Progenitor cell of endocrine pancreas (in vitro differentiated cells): ENCODE measurements at regions not wholly inside any gene's neighbourhood (a gene's known extent, or its start where the extent isn't known, plus 50 kb on each side); places are given as distances from the start of the nearest gene placed in this dataset.
"Not testable (repeated sequence)": the region's sequence is repeated elsewhere in the genome, so short reads cannot be mapped to it uniquely, and the experiment has no call there.

Experiments
- DNase-seq: peaks from one replicate; pipeline ENCODE4 v3.0.0; 2021; ENCODE audit warnings: low spot score; ENCODE audit not compliant: unreplicated experiment
- H3K27ac Mint-ChIP-seq: 2 replicates; pipeline ENCODE4 v1.8.0; 2021; ENCODE audit warnings: mild to moderate bottlenecking, moderate library complexity, mixed read lengths
- H3K27me3 Mint-ChIP-seq: 2 replicates; pipeline ENCODE4 v1.8.0; 2021; ENCODE audit warnings: mixed read lengths
- H3K36me3 Mint-ChIP-seq: 2 replicates; pipeline ENCODE4 v1.8.0; 2022; ENCODE audit warnings: mixed read lengths; ENCODE audit not compliant: insufficient read depth
- H3K4me1 Mint-ChIP-seq: 2 replicates; pipeline ENCODE4 v1.8.0; 2021; ENCODE audit warnings: low read depth, mixed read lengths
- H3K4me3 Mint-ChIP-seq: 2 replicates; pipeline ENCODE4 v1.8.0; 2021; ENCODE audit warnings: low read depth, mild to moderate bottlenecking, moderate library complexity, mixed read lengths
- H3K9me3 Mint-ChIP-seq: 2 replicates; pipeline ENCODE4 v1.8.0; 2021; ENCODE audit warnings: low read depth, mixed read lengths
- TF ChIP-seq, protein P1 (sequence below): fragments of 200-600 bp; sonication (generic); IDR thresholded peaks from one replicate; pipeline ENCODE4 v1.5.0; 2021; ENCODE audit warnings: antibody characterized with exemption, mild to moderate bottlenecking; ENCODE audit not compliant: unreplicated experiment

- H3K27me3 Mint-ChIP-seq = no peaks in the 10 kb centered on the region
- H3K4me1 Mint-ChIP-seq = no peaks in the 10 kb centered on the region
- H3K4me3 Mint-ChIP-seq = no peak overlapping the region
- peaks cover 3% of the 10 kb centered on the region for H3K9me3 Mint-ChIP-seq
- no peak for DNase-seq
- TF ChIP-seq, protein P1, sequence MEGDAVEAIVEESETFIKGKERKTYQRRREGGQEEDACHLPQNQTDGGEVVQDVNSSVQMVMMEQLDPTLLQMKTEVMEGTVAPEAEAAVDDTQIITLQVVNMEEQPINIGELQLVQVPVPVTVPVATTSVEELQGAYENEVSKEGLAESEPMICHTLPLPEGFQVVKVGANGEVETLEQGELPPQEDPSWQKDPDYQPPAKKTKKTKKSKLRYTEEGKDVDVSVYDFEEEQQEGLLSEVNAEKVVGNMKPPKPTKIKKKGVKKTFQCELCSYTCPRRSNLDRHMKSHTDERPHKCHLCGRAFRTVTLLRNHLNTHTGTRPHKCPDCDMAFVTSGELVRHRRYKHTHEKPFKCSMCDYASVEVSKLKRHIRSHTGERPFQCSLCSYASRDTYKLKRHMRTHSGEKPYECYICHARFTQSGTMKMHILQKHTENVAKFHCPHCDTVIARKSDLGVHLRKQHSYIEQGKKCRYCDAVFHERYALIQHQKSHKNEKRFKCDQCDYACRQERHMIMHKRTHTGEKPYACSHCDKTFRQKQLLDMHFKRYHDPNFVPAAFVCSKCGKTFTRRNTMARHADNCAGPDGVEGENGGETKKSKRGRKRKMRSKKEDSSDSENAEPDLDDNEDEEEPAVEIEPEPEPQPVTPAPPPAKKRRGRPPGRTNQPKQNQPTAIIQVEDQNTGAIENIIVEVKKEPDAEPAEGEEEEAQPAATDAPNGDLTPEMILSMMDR = no peak
- peak overlapping the region; percentile 56 for H3K27ac Mint-ChIP-seq
- H3K36me3 Mint-ChIP-seq = peaks cover 17% of the 10 kb centered on the region
These were observed 89.0 kb upstream of the GRK3 start for GRCh38 chr22:25475257-25476022.

GRCh38 chr22:25477358-25477757 is 87.1 kb upstream of the GRK3 start:
- Mint-ChIP-seq H3K4me1 (no peaks in the 10 kb centered on the region), H3K36me3 (peaks cover 35% of the 10 kb centered on the region), H3K27ac (no peak overlapping the region), H3K27me3 (no peaks in the 10 kb centered on the region), H3K9me3 (peaks cover 3% of the 10 kb centered on the region), H3K4me3 (no peak overlapping the region)
- TF ChIP-seq, protein P1 = no peak
- no peak for DNase-seq

DNA sequence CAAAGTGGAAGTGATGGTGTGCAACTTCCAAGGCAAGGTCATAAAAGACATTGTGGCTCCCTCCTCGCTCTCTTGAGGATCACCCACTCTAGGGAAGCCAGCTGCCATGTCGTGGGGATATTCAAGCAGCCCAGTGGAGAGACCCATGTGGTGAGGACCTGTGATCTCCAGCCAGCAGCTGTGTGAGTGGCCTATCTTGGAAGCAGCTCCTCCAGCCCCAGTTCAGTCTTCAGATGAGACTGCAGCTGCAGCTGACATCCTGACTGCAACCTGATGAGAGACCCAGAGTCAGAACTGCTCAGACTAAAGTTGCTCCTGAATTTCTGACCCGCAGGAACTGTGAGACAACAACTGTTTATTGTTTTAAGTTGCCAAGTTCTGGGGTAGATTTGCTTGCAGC is 86.4 kb upstream of the GRK3 start:
- H3K4me3 Mint-ChIP-seq = no peak overlapping the region
- H3K36me3 Mint-ChIP-seq = peaks cover 39% of the 10 kb centered on the region
- no peaks in the 10 kb centered on the region for H3K4me1 Mint-ChIP-seq
- H3K9me3 Mint-ChIP-seq = peaks cover 3% of the 10 kb centered on the region
- H3K27ac Mint-ChIP-seq = no peak overlapping the region
- no peak for DNase-seq
- no peaks in the 10 kb centered on the region for H3K27me3 Mint-ChIP-seq
- TF ChIP-seq, protein P1 = no peak

- Mint-ChIP-seq H3K4me3 (no peak overlapping the region), H3K4me1 (no peaks in the 10 kb centered on the region), H3K9me3 (peaks cover 3% of the 10 kb centered on the region), H3K27ac (no peak overlapping the region), H3K36me3 (peaks cover 40% of the 10 kb centered on the region), H3K27me3 (no peaks in the 10 kb centered on the region)
- no peak for DNase-seq
- TF ChIP-seq, protein P1 = no peak
These were observed 85.9 kb upstream of the GRK3 start for GRCh38 chr22:25478528-25478927.

GRCh38 chr22:25480868-25481267 is 83.6 kb upstream of the GRK3 start:
- not testable (repeated sequence) for H3K27me3 Mint-ChIP-seq, DNase-seq, H3K4me3 Mint-ChIP-seq, H3K4me1 Mint-ChIP-seq, H3K9me3 Mint-ChIP-seq, H3K27ac Mint-ChIP-seq
- peaks cover 50% of the 10 kb centered on the region for H3K36me3 Mint-ChIP-seq

- Mint-ChIP-seq H3K27me3 (no peaks in the 10 kb centered on the region), H3K4me1 (no peaks in the 10 kb centered on the region), H3K9me3 (peaks cover 3% of the 10 kb centered on the region), H3K27ac (no peak overlapping the region), H3K36me3 (peaks cover 46% of the 10 kb centered on the region), H3K4me3 (no peak overlapping the region)
- no peak for DNase-seq
- TF ChIP-seq, protein P1 = no peak
These were observed 82.2 kb upstream of the GRK3 start for GRCh38 chr22:25482091-25482760.
